ENCODE measurements at regions not wholly inside any gene's neighbourhood (a gene's known extent, or its start where the extent isn't known, plus 50 kb on each side); places are given as distances from the start of the nearest gene placed in this dataset.

GRCh38 chr10:131429141-131429540, 117.6 kb upstream of the TCERG1L start:
- Mint-ChIP-seq H3K4me1 (peaks cover 0 to 10% of the 10 kb centered on the region in 2 experiments; a peak in 3 of 4 replicates), H3K9me3 (no peaks in the 10 kb centered on the region), H3K36me3 (ENCODE audit: insufficient read depth in 1 of 3, low read depth in 3 of 3) (no peaks in the 10 kb centered on the region), H3K4me3 (no peak overlapping the region), H3K27me3 (ENCODE audit: low read depth) (peaks cover 14% of the 10 kb centered on the region), H3K27ac (no peak overlapping the region; a peak in 1 of 7 replicates)
- Histone ChIP-seq H3K27ac (ENCODE audit: insufficient read length, low read depth, low read length) (no peak overlapping the region), H3K4ac (ENCODE audit: low read depth, low read length) (no peak overlapping the region), H3K4me1 (ENCODE audit: insufficient read depth, low read length) (no peaks in the 10 kb centered on the region), H2BK12ac (ENCODE audit: insufficient read length, low read depth, low read length) (no peak overlapping the region), H3K23ac (ENCODE audit: insufficient read length, low read depth, low read length) (no peak overlapping the region), H4K8ac (replicated peaks; ENCODE audit: insufficient read length, low read depth, low read length) (no peak overlapping the region), H2BK20ac (ENCODE audit: low read depth, low read length, poor library complexity, severe bottlenecking) (no peak overlapping the region), H3K9me3 (ENCODE audit: control insufficient read depth, low read depth, low read length) (no peaks in the 10 kb centered on the region), H3K23me2 (ENCODE audit: insufficient read length, low read depth, low read length, poor library complexity, severe bottlenecking) (no peaks in the 10 kb centered on the region), H2BK5ac (ENCODE audit: insufficient read length, low read length) (no peak overlapping the region), H3K18ac (ENCODE audit: insufficient read length, low read depth, low read length) (no peak overlapping the region), H4K20me1 (ENCODE audit: control insufficient read depth, insufficient read depth, insufficient read length) (no peaks in the 10 kb centered on the region), H3T11ph (ENCODE audit: low read length) (no peak overlapping the region), H4K5ac (ENCODE audit: insufficient read length, low read depth, low read length) (no peak overlapping the region), H2AK5ac (ENCODE audit: insufficient read length, low read length) (no peak overlapping the region), H3K14ac (ENCODE audit: insufficient read depth, low read length) (no peak overlapping the region), H2BK15ac (ENCODE audit: low read depth, low read length) (no peak overlapping the region), H3K56ac (ENCODE audit: insufficient read length, low read depth, low read length) (no peak overlapping the region), H3K4me2 (ENCODE audit: insufficient read depth, insufficient read length, low read length) (no peak overlapping the region), H3K27me3 (ENCODE audit: insufficient read depth, low read length) (no peaks in the 10 kb centered on the region), H3K79me1 (ENCODE audit: insufficient read depth, low read depth, low read length, poor library complexity, severe bottlenecking) (no peaks in the 10 kb centered on the region), H3K79me2 (ENCODE audit: insufficient read depth, low read length) (no peaks in the 10 kb centered on the region), H3K9ac (ENCODE audit: extremely low read depth, insufficient read length, low read length) (no peak overlapping the region), H4K91ac (ENCODE audit: insufficient read length, low read depth, low read length) (no peak overlapping the region), H2BK120ac (ENCODE audit: low read depth, low read length, poor library complexity, severe bottlenecking) (no peak overlapping the region), H2AFZ (ENCODE audit: low read length) (no peak overlapping the region)
- no CpG with 5 or more reads among the region's 5 CpGs for WGBS (ENCODE audit: extremely low coverage, insufficient read length, low lambda C conversion rate)
- TF ChIP-seq CTCF (conservative IDR thresholded peaks at IDR 0.05) = no peak
- no peak for DNase-seq
